Erythroblast (primary cell): ENCODE measurements at regions not wholly inside any gene's neighbourhood (a gene's known extent, or its start where the extent isn't known, plus 50 kb on each side); places are given as distances from the start of the nearest gene placed in this dataset.

ENCODE experiments used
- GATA1 ChIP-seq: IDR thresholded peaks from 2 replicates; pipeline ENCODE4 v1.6.1; 2011; ENCODE audit warnings: low read depth, mild to moderate bottlenecking, control low read depth, low read length, moderate library complexity
- POLR2A ChIP-seq: IDR thresholded peaks from 2 replicates; pipeline ENCODE4 v1.6.1; 2011; ENCODE audit warnings: mild to moderate bottlenecking, low read length

- TF ChIP-seq POLR2A (no peak), GATA1 (no peak)
Measured at GRCh38 chr10:3509355-3509754, 275.7 kb downstream of the KLF6 start.
